Ascending aorta (tissue), 2 donors: ENCODE measurements at regions not wholly inside any gene's neighbourhood (a gene's known extent, or its start where the extent isn't known, plus 50 kb on each side); places are given as distances from the start of the nearest gene placed in this dataset.

ENCODE experiments used
- DNase-seq, 2 donors: peaks; one replicate each; pipeline ENCODE4 v3.0.0-alpha.2; 2019; ENCODE audit warnings: low spot score in 2 of 2
- H3K27ac ChIP-seq, 2 donors: fragments of 200-600 bp; sonication (generic); one replicate each; pipeline ENCODE4 v1.5.1; 2016 to 2017; ENCODE audit warnings: mild to moderate bottlenecking in 1 of 2
- H3K27me3 ChIP-seq: fragments of 200-600 bp; sonication (generic); one replicate; pipeline ENCODE4 v1.5.1; 2017
- H3K36me3 ChIP-seq, 2 donors: fragments of 200-600 bp; sonication (generic); one replicate each; pipeline ENCODE4 v1.5.1; 2016
- H3K4me1 ChIP-seq, 2 donors: fragments of 200-600 bp; sonication (generic); one replicate each; pipeline ENCODE4 v1.5.1; 2016 to 2017; ENCODE audit warnings: mild to moderate bottlenecking in 1 of 2
- H3K4me3 ChIP-seq, 2 donors: fragments of 200-600 bp; sonication (generic); one replicate each; pipeline ENCODE4 v1.5.1; 2016 to 2017; ENCODE audit warnings: mild to moderate bottlenecking in 1 of 2
- H3K9me3 ChIP-seq, 2 donors: fragments of 200-600 bp; sonication (generic); one replicate each; pipeline ENCODE4 v1.5.1; 2016
- CTCF ChIP-seq, 3 experiments: fragments of 200-600 bp in 2 of 3; fragments of 450-650 bp in 1 of 3; sonication (generic) in 2 of 3; IDR thresholded peaks; one replicate each; pipeline ENCODE4 v1.5.1; 2016 to 2019; ENCODE audit warnings: antibody characterized with exemption in 3 of 3, mild to moderate bottlenecking in 1 of 3, moderate library complexity in 1 of 3
- intact Hi-C: fragments of 100-400 bp; cut with DNase I; formaldehyde crosslinking; loops from one replicate; pipeline ENCODE4 v1.15.1; 2023

- intact Hi-C loops = loop anchor here (10.0 kb wide), 1 partner anchor 727 kb away; the partner anchor contains the start of gene SOX5
- no peaks in the 10 kb centered on the region for H3K27me3 ChIP-seq
- no peak for TF ChIP-seq CTCF (IDR thresholded peaks at IDR 0.05)
- no peak for DNase-seq
- H3K4me1 ChIP-seq = no peaks in the 10 kb centered on the region
- H3K9me3 ChIP-seq = peaks cover 13 to 25% of the 10 kb centered on the region in 2 donors
- no peak overlapping the region for H3K27ac ChIP-seq
- H3K36me3 ChIP-seq = no peaks in the 10 kb centered on the region
- no peak overlapping the region for H3K4me3 ChIP-seq
These were observed 592.7 kb downstream of the ETNK1 start for GRCh38 chr12:23217667-23218066.

- DNase-seq = no peak
- intact Hi-C loops = loop anchor here (5.0 kb wide), 1 partner anchor 141 kb away; no protein-coding TSS in a partner anchor
These were observed 596.1 kb downstream of the ETNK1 start for GRCh38 chr12:23221066-23221465.

GRCh38 chr12:23221926-23222325, 597.0 kb downstream of the ETNK1 start:
- DNase-seq = no peak
- H3K4me3 ChIP-seq = no peak overlapping the region
- TF ChIP-seq CTCF (IDR thresholded peaks at IDR 0.05) = no peak
- no peaks in the 10 kb centered on the region for H3K9me3 ChIP-seq
- intact Hi-C loops = loop anchor here (5.0 kb wide), 1 partner anchor 140 kb away; no protein-coding TSS in a partner anchor
- no peaks in the 10 kb centered on the region for H3K4me1 ChIP-seq
- no peaks in the 10 kb centered on the region for H3K27me3 ChIP-seq
- no peaks in the 10 kb centered on the region for H3K36me3 ChIP-seq
- H3K27ac ChIP-seq = no peak overlapping the region

More at GRCh38 chr12:23221066-23221465, 596.1 kb downstream of the ETNK1 start:
- no peak for TF ChIP-seq CTCF (IDR thresholded peaks at IDR 0.05)
- H3K27ac ChIP-seq = no peak overlapping the region
- no peaks in the 10 kb centered on the region for H3K4me1 ChIP-seq
- H3K36me3 ChIP-seq = no peaks in the 10 kb centered on the region
- H3K9me3 ChIP-seq = peaks cover 3 to 5% of the 10 kb centered on the region in 2 donors
- H3K27me3 ChIP-seq = no peaks in the 10 kb centered on the region
- no peak overlapping the region for H3K4me3 ChIP-seq

GRCh38 chr12:23222801-23223200, 597.8 kb downstream of the ETNK1 start:
- H3K36me3 ChIP-seq = no peaks in the 10 kb centered on the region
- no peak overlapping the region for H3K4me3 ChIP-seq
- H3K27ac ChIP-seq = no peak overlapping the region
- no peaks in the 10 kb centered on the region for H3K27me3 ChIP-seq
- DNase-seq = no peak
- intact Hi-C loops = loop anchor here (5.0 kb wide), 1 partner anchor 140 kb away; no protein-coding TSS in a partner anchor
- no peaks in the 10 kb centered on the region for H3K4me1 ChIP-seq
- TF ChIP-seq CTCF (IDR thresholded peaks at IDR 0.05) = no peak
- H3K9me3 ChIP-seq = no peaks in the 10 kb centered on the region

- Histone ChIP-seq H3K27me3 (no peaks in the 10 kb centered on the region), H3K4me1 (no peaks in the 10 kb centered on the region), H3K4me3 (no peak overlapping the region), H3K36me3 (no peaks in the 10 kb centered on the region), H3K9me3 (no peaks in the 10 kb centered on the region), H3K27ac (no peak overlapping the region)
- intact Hi-C loops = no loop called here
- DNase-seq = no peak
- TF ChIP-seq CTCF (IDR thresholded peaks at IDR 0.05) = no peak
These were observed 603.1 kb downstream of the ETNK1 start for GRCh38 chr12:23228101-23228500.

GRCh38 chr12:23230899-23231298, 605.9 kb downstream of the ETNK1 start:
- Histone ChIP-seq H3K4me1 (no peaks in the 10 kb centered on the region), H3K27me3 (no peaks in the 10 kb centered on the region), H3K4me3 (no peak overlapping the region), H3K27ac (no peak overlapping the region), H3K9me3 (no peaks in the 10 kb centered on the region), H3K36me3 (no peaks in the 10 kb centered on the region)
- no peak for DNase-seq
- TF ChIP-seq CTCF (IDR thresholded peaks at IDR 0.05) = no peak
- intact Hi-C loops = no loop called here
